ENCODE measurements at regions not wholly inside any gene's neighbourhood (a gene's known extent, or its start where the extent isn't known, plus 50 kb on each side); places are given as distances from the start of the nearest gene placed in this dataset.

- Mint-ChIP-seq H3K36me3 (ENCODE audit: low read depth) (no peaks in the 10 kb centered on the region), H3K27ac (ENCODE audit: unreplicated experiment) (peak overlapping the region; percentile 82), H3K4me1 (ENCODE audit: low read depth) (peaks cover 69% of the 10 kb centered on the region), H3K27me3 (ENCODE audit: low read depth) (no peaks in the 10 kb centered on the region), H3K9me3 (ENCODE audit: low read depth) (no peaks in the 10 kb centered on the region), H3K4me3 (ENCODE audit: unreplicated experiment) (no peak overlapping the region)
- TF ChIP-seq CTCF (IDR thresholded peaks at IDR 0.05), result no peak
- DNase-seq (ENCODE audit: low spot score), result no peak
Observed at GRCh38 chr2:43070676-43071502, 155.5 kb downstream of the ZFP36L2 start.

- no peak overlapping the region for H3K4me3 Mint-ChIP-seq (ENCODE audit: unreplicated experiment)
- no peaks in the 10 kb centered on the region for H3K9me3 Mint-ChIP-seq (ENCODE audit: low read depth)
- peaks cover 60% of the 10 kb centered on the region for H3K4me1 Mint-ChIP-seq (ENCODE audit: low read depth)
- H3K27me3 Mint-ChIP-seq (ENCODE audit: low read depth), result no peaks in the 10 kb centered on the region
- DNase-seq (ENCODE audit: low spot score), result no peak
- no peaks in the 10 kb centered on the region for H3K36me3 Mint-ChIP-seq (ENCODE audit: low read depth)
- TF ChIP-seq CTCF (IDR thresholded peaks at IDR 0.05), result no peak
- H3K27ac Mint-ChIP-seq (ENCODE audit: unreplicated experiment), result no peak overlapping the region
Observed at GRCh38 chr2:43070030-43070429, 156.4 kb downstream of the ZFP36L2 start.

GRCh38 chr2:43068631-43069517, 157.5 kb downstream of the ZFP36L2 start:
- Mint-ChIP-seq H3K4me3 (ENCODE audit: unreplicated experiment) (no peak overlapping the region), H3K9me3 (ENCODE audit: low read depth) (no peaks in the 10 kb centered on the region), H3K36me3 (ENCODE audit: low read depth) (peaks cover 2% of the 10 kb centered on the region), H3K27me3 (ENCODE audit: low read depth) (no peaks in the 10 kb centered on the region), H3K4me1 (ENCODE audit: low read depth) (peaks cover 49% of the 10 kb centered on the region), H3K27ac (ENCODE audit: unreplicated experiment) (no peak overlapping the region)
- no peak for TF ChIP-seq CTCF (IDR thresholded peaks at IDR 0.05)
- peak; percentile 88 for DNase-seq (ENCODE audit: low spot score)

- no peak overlapping the region for H3K4me3 Mint-ChIP-seq (ENCODE audit: unreplicated experiment)
- H3K27ac Mint-ChIP-seq (ENCODE audit: unreplicated experiment), result no peak overlapping the region
- H3K36me3 Mint-ChIP-seq (ENCODE audit: low read depth), result peaks cover 2% of the 10 kb centered on the region
- no peak for TF ChIP-seq CTCF (IDR thresholded peaks at IDR 0.05)
- H3K9me3 Mint-ChIP-seq (ENCODE audit: low read depth), result no peaks in the 10 kb centered on the region
- H3K4me1 Mint-ChIP-seq (ENCODE audit: low read depth), result peaks cover 41% of the 10 kb centered on the region
- peak; percentile 84 for DNase-seq (ENCODE audit: low spot score)
- no peaks in the 10 kb centered on the region for H3K27me3 Mint-ChIP-seq (ENCODE audit: low read depth)
Observed at GRCh38 chr2:43068041-43068533, 158.3 kb downstream of the ZFP36L2 start.
